Bronchial epithelial cell (primary cell): ENCODE measurements at regions not wholly inside any gene's neighbourhood (a gene's known extent, or its start where the extent isn't known, plus 50 kb on each side); places are given as distances from the start of the nearest gene placed in this dataset.

Experiments
- DNase-seq: peaks from one replicate; pipeline ENCODE4 v3.0.0-alpha.2; 2010; ENCODE audit warnings: low read depth
- FAIRE-seq: peaks from 2 replicates; lab custom pipeline; 2011; peaks lifted over from hg19 to GRCh38; lab: Jason Lieb, UNC
- H3K27me3 ChIP-seq: 2 replicates; pipeline ENCODE4 v1.5.1; 2011; ENCODE audit warnings: low read length; ENCODE audit not compliant: control insufficient read depth, insufficient read depth
- H3K36me3 ChIP-seq: 2 replicates; pipeline ENCODE4 v1.5.1; 2011; ENCODE audit warnings: low read length; ENCODE audit not compliant: control insufficient read depth, insufficient read depth
- H3K4me3 ChIP-seq: 2 replicates; pipeline ENCODE4 v1.5.1; 2011; ENCODE audit warnings: mild to moderate bottlenecking, low read depth, low read length, control low read depth
- TF ChIP-seq, protein P1 (sequence below): IDR thresholded peaks from 2 replicates; pipeline ENCODE4 v1.5.1; 2011; ENCODE audit warnings: mild to moderate bottlenecking, moderate library complexity, low read length, control low read depth, inconsistent platforms; ENCODE audit not compliant: insufficient read depth, severe bottlenecking

DNA sequence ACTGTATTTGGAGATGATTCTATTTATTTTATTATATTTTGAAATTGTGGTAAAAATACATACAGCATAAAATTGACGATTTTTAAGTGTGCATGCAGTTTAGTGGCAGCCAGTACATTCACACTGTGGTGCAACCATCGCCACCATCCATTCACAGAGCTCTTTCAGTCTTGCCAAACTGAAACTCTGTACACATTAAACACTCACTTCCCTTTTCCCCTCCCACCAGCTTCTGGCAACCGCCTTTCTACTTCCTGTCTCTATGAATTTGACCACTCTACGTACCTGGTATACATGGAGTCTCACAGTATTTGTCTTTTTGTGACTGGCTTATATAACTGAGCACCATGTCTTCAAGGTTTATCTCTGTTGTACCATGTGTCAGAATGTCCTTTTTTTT is 303.3 kb upstream of the ATP10A start:
- no peak for FAIRE-seq
- DNase-seq = no peak
- TF ChIP-seq, protein P1, sequence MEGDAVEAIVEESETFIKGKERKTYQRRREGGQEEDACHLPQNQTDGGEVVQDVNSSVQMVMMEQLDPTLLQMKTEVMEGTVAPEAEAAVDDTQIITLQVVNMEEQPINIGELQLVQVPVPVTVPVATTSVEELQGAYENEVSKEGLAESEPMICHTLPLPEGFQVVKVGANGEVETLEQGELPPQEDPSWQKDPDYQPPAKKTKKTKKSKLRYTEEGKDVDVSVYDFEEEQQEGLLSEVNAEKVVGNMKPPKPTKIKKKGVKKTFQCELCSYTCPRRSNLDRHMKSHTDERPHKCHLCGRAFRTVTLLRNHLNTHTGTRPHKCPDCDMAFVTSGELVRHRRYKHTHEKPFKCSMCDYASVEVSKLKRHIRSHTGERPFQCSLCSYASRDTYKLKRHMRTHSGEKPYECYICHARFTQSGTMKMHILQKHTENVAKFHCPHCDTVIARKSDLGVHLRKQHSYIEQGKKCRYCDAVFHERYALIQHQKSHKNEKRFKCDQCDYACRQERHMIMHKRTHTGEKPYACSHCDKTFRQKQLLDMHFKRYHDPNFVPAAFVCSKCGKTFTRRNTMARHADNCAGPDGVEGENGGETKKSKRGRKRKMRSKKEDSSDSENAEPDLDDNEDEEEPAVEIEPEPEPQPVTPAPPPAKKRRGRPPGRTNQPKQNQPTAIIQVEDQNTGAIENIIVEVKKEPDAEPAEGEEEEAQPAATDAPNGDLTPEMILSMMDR = no peak
- Histone ChIP-seq H3K27me3 (no peaks in the 10 kb centered on the region), H3K36me3 (no peaks in the 10 kb centered on the region), H3K4me3 (no peak overlapping the region)

DNA sequence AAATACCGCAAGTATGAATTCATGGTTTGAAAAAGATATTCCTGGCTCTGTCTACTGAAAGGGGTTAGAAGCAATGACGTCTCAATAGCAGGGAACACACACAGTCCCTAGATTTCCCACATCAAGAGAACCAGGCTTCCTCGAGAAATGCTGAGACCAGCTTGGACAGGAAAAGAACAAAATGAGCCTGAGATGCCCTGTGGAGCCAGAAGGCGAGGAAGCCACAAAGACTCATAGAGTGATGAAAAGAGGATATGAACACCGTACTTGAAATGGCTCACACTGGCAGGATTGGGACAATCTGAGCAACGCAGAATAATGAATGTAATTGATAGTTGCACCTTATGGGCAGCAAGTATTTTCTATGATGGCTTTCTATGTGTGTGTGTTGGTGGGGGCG is 302.4 kb upstream of the ATP10A start:
- TF ChIP-seq, protein P1 = no peak
- Histone ChIP-seq H3K36me3 (no peaks in the 10 kb centered on the region), H3K27me3 (no peaks in the 10 kb centered on the region), H3K4me3 (no peak overlapping the region)
- DNase-seq (no peak), FAIRE-seq (no peak)

DNA sequence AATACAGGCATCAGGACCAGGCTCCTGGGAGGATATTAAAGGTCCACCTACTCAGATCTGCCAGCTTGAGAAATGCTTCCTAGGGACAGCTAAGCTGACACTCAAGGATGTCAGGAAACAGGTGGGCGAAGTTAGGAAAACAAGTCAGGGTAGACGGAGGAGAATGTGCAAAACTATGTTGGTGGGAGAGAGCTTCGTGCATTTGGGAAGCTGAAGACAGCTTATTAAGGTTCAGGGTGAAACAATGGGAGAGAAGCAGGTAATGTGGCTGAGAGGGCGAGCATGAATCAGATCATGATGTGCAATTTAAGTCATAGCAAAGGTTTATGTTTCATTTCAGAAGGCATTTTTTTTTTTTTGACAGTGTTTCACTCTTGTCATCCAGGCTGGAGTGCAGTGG is 297.2 kb upstream of the ATP10A start:
- DNase-seq (no peak), FAIRE-seq (no peak)
- Histone ChIP-seq H3K36me3 (no peaks in the 10 kb centered on the region), H3K4me3 (no peak overlapping the region), H3K27me3 (no peaks in the 10 kb centered on the region)
- TF ChIP-seq, protein P1 = no peak

DNA sequence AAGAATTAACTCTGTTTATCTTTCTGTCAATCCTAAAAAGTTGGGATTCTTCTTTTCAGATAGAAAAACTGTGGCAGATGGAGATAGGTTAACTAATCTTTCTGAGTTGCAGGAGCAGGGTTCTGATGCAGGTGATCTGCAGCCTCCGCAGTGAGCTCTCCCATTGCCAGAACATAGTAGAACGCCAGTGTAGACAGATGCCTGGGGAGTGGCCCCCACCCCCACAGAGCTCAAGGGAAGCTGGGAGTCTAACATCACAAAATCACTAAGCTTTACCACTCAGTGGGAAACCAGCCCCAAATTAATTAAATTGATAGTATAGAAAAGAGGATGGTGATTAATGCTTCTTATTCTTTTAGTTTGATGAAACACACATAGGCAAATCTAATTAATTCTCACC is 295.0 kb upstream of the ATP10A start:
- TF ChIP-seq, protein P1 = no peak
- Histone ChIP-seq H3K27me3 (no peaks in the 10 kb centered on the region), H3K36me3 (no peaks in the 10 kb centered on the region), H3K4me3 (no peak overlapping the region)
- no peak for DNase-seq
- FAIRE-seq = no peak

DNA sequence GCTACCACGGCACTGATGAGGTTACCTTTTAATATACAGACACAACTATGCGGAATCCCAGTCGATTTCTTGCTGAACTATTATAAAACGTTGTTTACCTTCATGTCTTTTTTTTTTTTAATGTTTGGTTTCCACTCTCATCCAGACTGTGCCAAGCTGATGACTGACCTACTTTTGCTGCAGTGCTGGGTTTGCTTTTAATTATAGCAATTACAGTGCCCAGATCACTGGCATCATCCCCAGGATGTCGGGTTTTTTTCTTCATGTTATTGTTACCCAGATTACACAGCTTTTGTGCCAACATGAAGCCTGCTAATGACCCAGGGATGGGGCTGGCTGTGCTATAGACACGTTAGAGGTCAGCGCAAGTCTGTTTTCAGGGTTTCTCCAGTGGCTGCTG is 294.0 kb upstream of the ATP10A start:
- no peak for FAIRE-seq
- DNase-seq = no peak
- Histone ChIP-seq H3K4me3 (no peak overlapping the region), H3K36me3 (no peaks in the 10 kb centered on the region), H3K27me3 (no peaks in the 10 kb centered on the region)
- TF ChIP-seq, protein P1 = no peak

DNA sequence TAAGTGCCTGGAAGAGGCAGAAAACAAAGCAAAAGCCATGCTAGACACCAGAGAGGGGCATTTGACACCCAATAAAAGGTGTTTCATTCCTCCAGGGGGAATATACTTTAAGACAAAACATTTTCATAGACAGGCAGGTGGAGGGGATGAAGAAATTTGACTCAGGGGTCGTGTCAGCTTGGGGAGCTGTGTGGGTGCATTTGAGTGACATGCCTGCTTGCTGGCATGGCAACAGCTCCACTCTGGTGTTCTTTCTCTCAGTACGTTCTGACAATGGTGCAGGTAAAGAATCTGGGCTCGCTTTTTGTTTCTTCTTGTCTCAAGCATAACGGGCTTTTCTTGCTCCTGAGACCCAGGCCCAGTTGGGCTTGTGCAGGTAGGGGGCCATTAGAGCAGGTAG is 292.9 kb upstream of the ATP10A start:
- DNase-seq = no peak
- FAIRE-seq = no peak
- Histone ChIP-seq H3K36me3 (no peaks in the 10 kb centered on the region), H3K4me3 (no peak overlapping the region), H3K27me3 (no peaks in the 10 kb centered on the region)
- TF ChIP-seq, protein P1 = no peak
